Suprapubic skin (tissue), 4 donors: ENCODE measurements at regions not wholly inside any gene's neighbourhood (a gene's known extent, or its start where the extent isn't known, plus 50 kb on each side); places are given as distances from the start of the nearest gene placed in this dataset.

Experiments used
- DNase-seq, 2 donors: peaks; one replicate each; pipeline ENCODE4 v3.0.0-alpha.2; 2019; ENCODE audit warnings: low spot score in 2 of 2
- H3K27ac ChIP-seq: fragments of 200-600 bp; sonication (generic); one replicate; pipeline ENCODE4 v1.5.1; 2019
- H3K27me3 ChIP-seq: fragments of 200-600 bp; sonication (generic); one replicate; pipeline ENCODE4 v1.5.1; 2019
- H3K36me3 ChIP-seq: fragments of 200-600 bp; sonication (generic); one replicate; pipeline ENCODE4 v1.5.1; 2019
- H3K4me1 ChIP-seq: fragments of 200-600 bp; sonication (generic); one replicate; pipeline ENCODE4 v1.5.1; 2019
- H3K4me3 ChIP-seq: fragments of 200-600 bp; sonication (generic); one replicate; pipeline ENCODE4 v1.5.1; 2019; ENCODE audit warnings: mild to moderate bottlenecking
- H3K9me3 ChIP-seq: fragments of 200-600 bp; sonication (generic); one replicate; pipeline ENCODE4 v1.5.1; 2019
- EP300 ChIP-seq: sonication (generic); formaldehyde crosslinking; IDR thresholded peaks from one replicate; pipeline ENCODE4 v1.6.1; 2017; ENCODE audit warnings: antibody characterized with exemption
- POLR2A ChIP-seq, 2 donors: fragments of 450-650 bp; IDR thresholded peaks; one replicate each; pipeline ENCODE4 v1.6.1; 2017; ENCODE audit warnings: antibody characterized with exemption in 2 of 2, mild to moderate bottlenecking in 2 of 2, moderate library complexity in 2 of 2
- POLR2AphosphoS5 ChIP-seq, 3 donors: sonication (generic); formaldehyde crosslinking; IDR thresholded peaks; one replicate each; pipeline ENCODE4 v1.6.1; 2017; ENCODE audit warnings: antibody characterized with exemption in 3 of 3
- WGBS: methylation state at CpG from one replicate; pipeline ENCODE4 v1.1.5; 2018; 5-methylcytosine and 5-hydroxymethylcytosine counted together
- TF ChIP-seq, protein P1 (sequence below), 2 donors: fragments of 200-600 bp in 1 of 2; fragments of 450-650 bp in 1 of 2; sonication (generic) in 1 of 2; IDR thresholded peaks; one replicate each; pipeline ENCODE4 v1.5.1; 2016 to 2019; ENCODE audit warnings: antibody characterized with exemption in 2 of 2, mild to moderate bottlenecking in 1 of 2, moderate library complexity in 1 of 2

DNA sequence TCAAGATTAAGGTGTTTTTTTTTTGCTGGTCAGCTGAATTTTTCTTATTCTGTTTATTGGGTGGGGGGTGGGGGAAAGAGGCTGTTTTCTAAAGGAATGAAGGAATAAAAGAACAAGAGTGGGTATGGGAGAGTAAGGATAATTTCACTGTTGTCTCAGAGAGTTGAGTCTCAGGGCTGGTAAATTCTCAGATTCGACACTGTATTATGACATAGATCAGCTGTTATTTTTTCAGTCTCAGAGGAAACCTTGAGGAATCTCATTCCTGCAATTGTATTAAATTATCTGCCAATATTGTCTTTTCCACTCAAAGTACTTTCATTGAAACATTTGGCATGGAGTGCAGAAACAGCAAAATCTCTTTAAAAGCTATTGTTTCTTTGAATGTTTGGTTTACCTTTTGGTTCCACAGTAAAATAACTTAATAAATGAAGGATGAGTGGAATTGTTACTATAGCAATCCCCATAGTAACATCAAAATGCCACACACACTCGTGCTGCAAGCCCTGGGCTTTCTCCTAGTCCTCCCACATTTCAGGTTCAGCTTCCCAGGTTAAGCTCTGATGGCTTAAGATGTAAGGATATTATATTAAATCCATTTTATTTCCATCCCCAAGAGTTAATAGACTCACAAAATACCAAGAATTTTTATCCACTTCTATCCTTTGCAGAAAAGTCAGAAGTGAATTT is 478.7 kb upstream of the TCF4 start:
- TF ChIP-seq POLR2A (IDR thresholded peaks at IDR 0.05) (no peak), POLR2AphosphoS5 (IDR thresholded peaks at IDR 0.05) (no peak), EP300 (no peak)
- TF ChIP-seq, protein P1, sequence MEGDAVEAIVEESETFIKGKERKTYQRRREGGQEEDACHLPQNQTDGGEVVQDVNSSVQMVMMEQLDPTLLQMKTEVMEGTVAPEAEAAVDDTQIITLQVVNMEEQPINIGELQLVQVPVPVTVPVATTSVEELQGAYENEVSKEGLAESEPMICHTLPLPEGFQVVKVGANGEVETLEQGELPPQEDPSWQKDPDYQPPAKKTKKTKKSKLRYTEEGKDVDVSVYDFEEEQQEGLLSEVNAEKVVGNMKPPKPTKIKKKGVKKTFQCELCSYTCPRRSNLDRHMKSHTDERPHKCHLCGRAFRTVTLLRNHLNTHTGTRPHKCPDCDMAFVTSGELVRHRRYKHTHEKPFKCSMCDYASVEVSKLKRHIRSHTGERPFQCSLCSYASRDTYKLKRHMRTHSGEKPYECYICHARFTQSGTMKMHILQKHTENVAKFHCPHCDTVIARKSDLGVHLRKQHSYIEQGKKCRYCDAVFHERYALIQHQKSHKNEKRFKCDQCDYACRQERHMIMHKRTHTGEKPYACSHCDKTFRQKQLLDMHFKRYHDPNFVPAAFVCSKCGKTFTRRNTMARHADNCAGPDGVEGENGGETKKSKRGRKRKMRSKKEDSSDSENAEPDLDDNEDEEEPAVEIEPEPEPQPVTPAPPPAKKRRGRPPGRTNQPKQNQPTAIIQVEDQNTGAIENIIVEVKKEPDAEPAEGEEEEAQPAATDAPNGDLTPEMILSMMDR (IDR thresholded peaks at IDR 0.05), result no peak
- 25% methylated on average over 2 of the region's 2 CpGs for WGBS
- Histone ChIP-seq H3K4me1 (peaks cover 19% of the 10 kb centered on the region), H3K36me3 (no peaks in the 10 kb centered on the region), H3K9me3 (no peaks in the 10 kb centered on the region), H3K4me3 (no peak overlapping the region), H3K27me3 (no peaks in the 10 kb centered on the region), H3K27ac (no peak overlapping the region)
- no peak for DNase-seq

- Histone ChIP-seq H3K27me3 (no peaks in the 10 kb centered on the region), H3K36me3 (no peaks in the 10 kb centered on the region), H3K27ac (no peak overlapping the region), H3K9me3 (no peaks in the 10 kb centered on the region), H3K4me3 (no peak overlapping the region), H3K4me1 (peaks cover 19% of the 10 kb centered on the region)
- WGBS, result 76% methylated on average over 3 of the region's 3 CpGs
- TF ChIP-seq POLR2A (IDR thresholded peaks at IDR 0.05) (no peak), EP300 (no peak), POLR2AphosphoS5 (IDR thresholded peaks at IDR 0.05) (no peak)
- TF ChIP-seq, protein P1 (IDR thresholded peaks at IDR 0.05), result no peak
- no peak for DNase-seq
Measured at GRCh38 chr18:56065086-56065485, 477.1 kb upstream of the TCF4 start.

DNA sequence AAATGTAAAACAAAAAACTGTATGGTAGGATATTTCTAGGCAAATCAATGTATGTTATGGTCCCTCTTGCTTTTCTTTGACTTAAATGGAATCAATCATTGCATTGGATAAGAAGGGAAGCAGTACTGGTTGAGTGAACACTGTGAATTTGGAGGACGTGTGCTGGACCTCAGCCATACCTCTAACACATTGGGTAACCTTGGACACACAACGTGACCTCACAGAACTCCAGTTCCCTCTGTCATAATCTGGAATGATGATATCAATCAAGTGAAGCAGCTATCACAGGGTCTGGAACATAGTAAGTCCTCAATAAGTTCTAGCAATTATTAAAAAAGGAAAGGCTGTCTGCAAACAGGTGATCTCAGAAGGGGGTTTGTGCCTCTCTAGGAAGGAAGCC is 474.9 kb upstream of the TCF4 start:
- WGBS, result 87% methylated on average over 2 of the region's 2 CpGs
- Histone ChIP-seq H3K9me3 (no peaks in the 10 kb centered on the region), H3K4me1 (peaks cover 15% of the 10 kb centered on the region), H3K27ac (no peak overlapping the region), H3K4me3 (no peak overlapping the region), H3K27me3 (no peaks in the 10 kb centered on the region), H3K36me3 (no peaks in the 10 kb centered on the region)
- DNase-seq, result no peak
- no peak for TF ChIP-seq POLR2AphosphoS5 (IDR thresholded peaks at IDR 0.05)
- TF ChIP-seq, protein P1 (IDR thresholded peaks at IDR 0.05), result no peak
- TF ChIP-seq EP300, result no peak
- no peak for TF ChIP-seq POLR2A (IDR thresholded peaks at IDR 0.05)

- WGBS, result 64% methylated on average over 2 of the region's 2 CpGs
- no peaks in the 10 kb centered on the region for H3K36me3 ChIP-seq
- no peaks in the 10 kb centered on the region for H3K27me3 ChIP-seq
- H3K4me1 ChIP-seq, result no peaks in the 10 kb centered on the region
- DNase-seq, result no peak
- H3K9me3 ChIP-seq, result no peaks in the 10 kb centered on the region
- no peak overlapping the region for H3K27ac ChIP-seq
- TF ChIP-seq EP300 (no peak), POLR2AphosphoS5 (IDR thresholded peaks at IDR 0.05) (no peak), POLR2A (IDR thresholded peaks at IDR 0.05) (no peak)
- TF ChIP-seq, protein P1 (IDR thresholded peaks at IDR 0.05), result no peak
- no peak overlapping the region for H3K4me3 ChIP-seq
Measured at GRCh38 chr18:56060967-56061541, 473.1 kb upstream of the TCF4 start.

DNA sequence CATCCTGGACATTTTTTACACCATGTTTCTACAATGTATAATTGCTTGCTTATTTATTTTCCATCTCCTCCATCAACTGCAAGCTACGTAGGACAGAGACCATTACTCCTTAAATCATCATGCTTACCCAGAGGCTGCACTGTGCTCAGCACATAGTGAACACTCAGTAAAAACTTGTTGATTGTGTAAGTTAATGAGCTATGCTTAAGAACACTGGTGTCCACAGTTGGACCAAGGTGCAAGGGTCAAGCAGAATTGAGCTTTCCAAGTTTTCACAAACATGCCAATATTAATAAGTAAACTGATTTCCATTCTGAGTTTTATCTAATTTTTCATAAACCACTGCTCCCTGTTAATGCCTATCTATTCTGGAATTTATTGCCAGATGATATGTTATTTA is 464.2 kb upstream of the TCF4 start:
- Histone ChIP-seq H3K4me1 (no peaks in the 10 kb centered on the region), H3K9me3 (no peaks in the 10 kb centered on the region), H3K27me3 (no peaks in the 10 kb centered on the region), H3K4me3 (no peak overlapping the region), H3K36me3 (no peaks in the 10 kb centered on the region), H3K27ac (no peak overlapping the region)
- no peak for DNase-seq
- TF ChIP-seq, protein P1 (IDR thresholded peaks at IDR 0.05), result no peak
- TF ChIP-seq EP300 (no peak), POLR2AphosphoS5 (IDR thresholded peaks at IDR 0.05) (no peak), POLR2A (IDR thresholded peaks at IDR 0.05) (no peak)
- WGBS, result 92% methylated on average over 1 of the region's 1 CpG
